GM12801 (cell line): ENCODE measurements at regions not wholly inside any gene's neighbourhood (a gene's known extent, or its start where the extent isn't known, plus 50 kb on each side); places are given as distances from the start of the nearest gene placed in this dataset.

ENCODE experiments used
- TF ChIP-seq, protein P1 (sequence below): IDR thresholded peaks from one replicate; pipeline ENCODE4 v1.5.1; 2011; ENCODE audit warnings: control low read depth; ENCODE audit not compliant: insufficient read length; ENCODE audit errors: extremely low read depth

- TF ChIP-seq, protein P1, sequence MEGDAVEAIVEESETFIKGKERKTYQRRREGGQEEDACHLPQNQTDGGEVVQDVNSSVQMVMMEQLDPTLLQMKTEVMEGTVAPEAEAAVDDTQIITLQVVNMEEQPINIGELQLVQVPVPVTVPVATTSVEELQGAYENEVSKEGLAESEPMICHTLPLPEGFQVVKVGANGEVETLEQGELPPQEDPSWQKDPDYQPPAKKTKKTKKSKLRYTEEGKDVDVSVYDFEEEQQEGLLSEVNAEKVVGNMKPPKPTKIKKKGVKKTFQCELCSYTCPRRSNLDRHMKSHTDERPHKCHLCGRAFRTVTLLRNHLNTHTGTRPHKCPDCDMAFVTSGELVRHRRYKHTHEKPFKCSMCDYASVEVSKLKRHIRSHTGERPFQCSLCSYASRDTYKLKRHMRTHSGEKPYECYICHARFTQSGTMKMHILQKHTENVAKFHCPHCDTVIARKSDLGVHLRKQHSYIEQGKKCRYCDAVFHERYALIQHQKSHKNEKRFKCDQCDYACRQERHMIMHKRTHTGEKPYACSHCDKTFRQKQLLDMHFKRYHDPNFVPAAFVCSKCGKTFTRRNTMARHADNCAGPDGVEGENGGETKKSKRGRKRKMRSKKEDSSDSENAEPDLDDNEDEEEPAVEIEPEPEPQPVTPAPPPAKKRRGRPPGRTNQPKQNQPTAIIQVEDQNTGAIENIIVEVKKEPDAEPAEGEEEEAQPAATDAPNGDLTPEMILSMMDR, result no peak
Observed at GRCh38 chr16:52350031-52350642, 196.8 kb downstream of the TOX3 start.

GRCh38 chr16:52346709-52347108 is 200.2 kb downstream of the TOX3 start:
- TF ChIP-seq, protein P1, result no peak

DNA sequence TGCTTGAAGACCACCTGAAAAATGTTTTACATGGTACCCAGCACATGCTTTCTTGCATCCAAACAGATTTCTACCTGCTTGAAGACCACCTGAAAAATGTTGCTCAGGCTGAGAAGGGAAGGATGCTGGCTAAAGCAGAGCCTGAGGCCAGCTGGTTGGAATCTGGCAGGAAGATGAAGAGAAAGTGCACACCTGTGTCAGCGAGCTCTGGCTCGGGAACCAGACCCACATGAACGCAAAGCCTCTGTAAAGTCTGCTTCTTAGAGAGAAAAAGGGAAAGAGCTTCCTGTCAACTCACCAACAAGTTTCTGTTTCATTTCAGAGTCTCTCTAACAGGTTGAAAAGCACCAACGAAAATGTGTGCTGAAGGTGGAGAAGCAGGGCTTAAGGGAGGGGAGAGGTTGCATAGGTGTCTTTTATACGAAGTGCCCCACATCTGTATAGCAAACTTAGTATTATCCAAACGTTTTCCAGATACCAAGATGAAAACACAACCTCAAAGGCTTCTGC is 226.0 kb downstream of the TOX3 start:
- TF ChIP-seq, protein P1, result no peak

GRCh38 chr16:52318302-52319009 is 228.5 kb downstream of the TOX3 start:
- TF ChIP-seq, protein P1, result no peak

DNA sequence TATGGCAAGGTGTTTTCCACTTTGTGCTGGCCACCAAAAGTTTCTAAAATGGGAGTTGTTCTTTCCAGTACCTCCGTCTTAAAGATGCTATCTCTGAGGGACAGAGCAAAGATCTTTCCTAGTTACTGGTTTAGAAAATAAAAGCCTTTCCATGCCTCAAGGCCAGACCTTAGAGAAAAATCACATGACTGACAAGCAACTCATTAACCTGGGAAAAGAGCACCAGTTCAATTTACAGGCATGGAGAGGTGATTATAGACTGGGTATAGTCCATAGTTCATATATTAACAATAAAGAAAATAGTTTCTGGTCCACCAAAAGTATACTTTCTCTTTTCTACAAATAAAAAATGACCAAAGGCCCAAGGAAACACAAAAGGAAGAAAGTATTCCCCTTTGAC is 230.7 kb downstream of the TOX3 start:
- TF ChIP-seq, protein P1, result no peak

DNA sequence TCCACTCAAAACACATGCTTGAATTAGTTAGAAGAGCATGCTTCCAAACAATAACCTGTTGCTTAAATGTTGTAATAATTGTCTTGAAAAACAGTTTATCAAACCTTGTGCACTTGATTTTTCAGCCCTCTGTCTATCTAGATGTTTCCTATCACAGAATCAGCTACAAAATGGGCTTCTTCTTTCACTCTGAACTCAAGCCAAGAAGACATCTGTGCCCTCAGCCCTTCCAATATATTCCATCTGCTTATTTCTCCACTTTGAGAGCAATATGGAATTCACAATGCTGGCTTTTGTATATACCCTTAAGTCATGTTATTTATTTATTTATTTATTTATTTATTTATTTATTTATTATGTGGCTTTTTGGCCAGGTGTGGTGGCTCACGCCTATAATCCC is 234.2 kb downstream of the TOX3 start:
- TF ChIP-seq, protein P1, result no peak

GRCh38 chr16:52309446-52310416 is 237.2 kb downstream of the TOX3 start:
- TF ChIP-seq, protein P1, result no peak
